CD14-positive monocyte (primary cell): ENCODE measurements at regions not wholly inside any gene's neighbourhood (a gene's known extent, or its start where the extent isn't known, plus 50 kb on each side); places are given as distances from the start of the nearest gene placed in this dataset.
A peak's percentile ranks its signal among the peaks of the same experiment; 100 is the strongest.

Experiments used
- DNase-seq, 3 donors: peaks; one replicate each; pipeline ENCODE4 v3.0.0-alpha.2; 2011 to 2022
- H2AFZ ChIP-seq: 2 replicates; pipeline ENCODE4 v1.6.0; 2012; ENCODE audit warnings: mild to moderate bottlenecking, low read depth, low read length, inconsistent platforms; ENCODE audit not compliant: insufficient read depth, poor library complexity, severe bottlenecking
- H3K27ac ChIP-seq, 2 donors: 1 replicate in 1 of 2; 2 replicates in 1 of 2; pipeline ENCODE4 v1.5.1; 2012 to 2013; ENCODE audit warnings: low read length in 2 of 2, control low read depth in 1 of 2, inconsistent platforms in 1 of 2, low read depth in 1 of 2, mild to moderate bottlenecking in 1 of 2
- H3K27me3 ChIP-seq, 2 donors: one replicate each; pipeline versions ENCODE4 v1.6.0 to v1.6.1; 2011 to 2013; ENCODE audit warnings: low read length in 2 of 2; ENCODE audit not compliant: control insufficient read depth in 2 of 2, insufficient read depth in 2 of 2
- H3K36me3 ChIP-seq, 2 donors: replicated peaks in 1 of 2; 1 replicate in 1 of 2; 2 replicates in 1 of 2; pipeline versions ENCODE4 v1.5.1 to v1.6.1; 2012 to 2013; ENCODE audit warnings: low read length in 2 of 2, control low read depth in 1 of 2, inconsistent platforms in 1 of 2, mild to moderate bottlenecking in 1 of 2; ENCODE audit not compliant: insufficient read depth in 2 of 2, control insufficient read depth in 1 of 2
- H3K4me1 ChIP-seq, 2 donors: 1 replicate in 1 of 2; 2 replicates in 1 of 2; pipeline versions ENCODE4 v1.5.1 to v1.6.1; 2012 to 2013; ENCODE audit warnings: low read length in 2 of 2, control low read depth in 1 of 2, inconsistent platforms in 1 of 2, mild to moderate bottlenecking in 1 of 2, moderate library complexity in 1 of 2; ENCODE audit not compliant: insufficient read depth in 2 of 2, control insufficient read depth in 1 of 2
- H3K4me2 ChIP-seq: replicated peaks from 2 replicates; pipeline ENCODE3; 2012; ENCODE audit warnings: low read length, moderate library complexity, mild to moderate bottlenecking; ENCODE audit not compliant: poor library complexity, severe bottlenecking; ENCODE audit errors: extremely low read depth
- H3K4me3 ChIP-seq, 3 experiments: fragments of 200-600 bp in 1 of 3; sonication (generic) in 1 of 3; replicated peaks in 1 of 3; 1 replicate in 2 of 3; 2 replicates in 1 of 3; pipeline ENCODE4 v1.5.1; 2011 to 2013; ENCODE audit warnings: low read length in 3 of 3, mild to moderate bottlenecking in 3 of 3, control low read depth in 2 of 3, low read depth in 2 of 3, inconsistent platforms in 1 of 3, moderate library complexity in 1 of 3
- H3K79me2 ChIP-seq: 2 replicates; pipeline ENCODE4 v1.6.0; 2012; ENCODE audit warnings: mild to moderate bottlenecking, control low read depth, inconsistent platforms, low read length, moderate library complexity; ENCODE audit not compliant: insufficient read depth
- H3K9ac ChIP-seq: 2 replicates; pipeline ENCODE4 v1.6.0; 2017; ENCODE audit warnings: low read length, mild to moderate bottlenecking; ENCODE audit not compliant: insufficient read depth, poor library complexity, severe bottlenecking
- H3K9me3 ChIP-seq, 2 donors: replicated peaks in 1 of 2; 1 replicate in 1 of 2; 2 replicates in 1 of 2; pipeline versions ENCODE4 v1.5.1 to v1.6.1; 2012 to 2013; ENCODE audit warnings: low read length in 2 of 2, control low read depth in 1 of 2; ENCODE audit not compliant: control insufficient read depth in 1 of 2, insufficient read depth in 1 of 2
- H4K20me1 ChIP-seq: 2 replicates; pipeline ENCODE4 v1.6.0; 2012; ENCODE audit warnings: mild to moderate bottlenecking, low read length, control low read depth, moderate library complexity; ENCODE audit not compliant: insufficient read depth
- H3K27ac Mint-ChIP-seq, 7 donors: one replicate each; pipeline ENCODE4 v1.8.0; 2020; ENCODE audit warnings: mild to moderate bottlenecking in 7 of 7, mixed read lengths in 7 of 7, moderate library complexity in 6 of 7, inconsistent platforms in 2 of 7
- H3K27me3 Mint-ChIP-seq, 3 donors: one replicate each; pipeline ENCODE4 v1.8.0; 2021 to 2022; ENCODE audit warnings: low read depth in 3 of 3, mild to moderate bottlenecking in 3 of 3, mixed read lengths in 3 of 3, moderate library complexity in 3 of 3, inconsistent platforms in 1 of 3
- H3K36me3 Mint-ChIP-seq, 2 donors: one replicate each; pipeline ENCODE4 v1.8.0; 2020; ENCODE audit warnings: mixed read lengths in 2 of 2, inconsistent platforms in 1 of 2, mild to moderate bottlenecking in 1 of 2
- H3K4me1 Mint-ChIP-seq: one replicate; pipeline ENCODE4 v1.8.0; 2020; ENCODE audit warnings: mild to moderate bottlenecking, mixed read lengths
- H3K4me3 Mint-ChIP-seq, 2 donors: one replicate each; pipeline ENCODE4 v1.8.0; 2020; ENCODE audit warnings: mild to moderate bottlenecking in 2 of 2, mixed read lengths in 2 of 2, moderate library complexity in 1 of 2
- H3K9me3 Mint-ChIP-seq, 7 donors: one replicate each; pipeline ENCODE4 v1.8.0; 2020 to 2022; ENCODE audit warnings: mixed read lengths in 7 of 7, mild to moderate bottlenecking in 6 of 7, moderate library complexity in 6 of 7, inconsistent platforms in 2 of 7
- CTCF ChIP-seq: fragments of 200-600 bp; IDR thresholded peaks from one replicate; pipeline ENCODE4 v1.8.0; 2022; ENCODE audit warnings: antibody characterized with exemption, mild to moderate bottlenecking
- WGBS: methylation state at CpG from one replicate; pipeline ENCODE4 v1.1.5; 2013; ENCODE audit warnings: missing lambda C conversion rate; ENCODE audit not compliant: insufficient coverage; 5-methylcytosine and 5-hydroxymethylcytosine counted together
- intact Hi-C, 2 donors: fragments of 100-400 bp; cut with micrococcal nuclease; formaldehyde crosslinking; loops; one replicate each; pipeline versions ENCODE4 v1.15.0 to v1.15.1; 2023

- Histone ChIP-seq H3K79me2 (no peaks in the 10 kb centered on the region), H3K9ac (no peak overlapping the region), H3K36me3 (no peaks in the 10 kb centered on the region), H3K4me1 (no peaks in the 10 kb centered on the region), H3K4me2 (no peak overlapping the region), H2AFZ (no peak overlapping the region), H3K27me3 (no peaks in the 10 kb centered on the region), H3K27ac (no peak overlapping the region), H3K4me3 (no peak overlapping the region), H3K9me3 (no peaks in the 10 kb centered on the region), H4K20me1 (no peaks in the 10 kb centered on the region)
- intact Hi-C loops: loop anchor here (10.0 kb wide), 1 partner anchor 230 kb away; no protein-coding TSS in a partner anchor
- H3K36me3 Mint-ChIP-seq: no peaks in the 10 kb centered on the region
- H3K4me1 Mint-ChIP-seq: no peaks in the 10 kb centered on the region
- H3K27me3 Mint-ChIP-seq: peaks cover 0 to 3% (median 3%) of the 10 kb centered on the region in 3 donors
- peaks cover 0 to 2% (median 0%) of the 10 kb centered on the region in 7 donors for H3K9me3 Mint-ChIP-seq
- WGBS: no CpG with 5 or more reads among the region's 2 CpGs
- DNase-seq: peak in 2 of 3 donors; percentile 11 to 24
- H3K27ac Mint-ChIP-seq: no peak overlapping the region
- TF ChIP-seq CTCF: peak; percentile 84
- no peak overlapping the region for H3K4me3 Mint-ChIP-seq
Measured at GRCh38 chr9:26744191-26744965, 148.2 kb downstream of the CAAP1 start.

GRCh38 chr9:26742828-26743476 lies 149.7 kb downstream of the CAAP1 start:
- no peak overlapping the region for H3K27ac ChIP-seq
- no peaks in the 10 kb centered on the region for H3K27me3 ChIP-seq
- Mint-ChIP-seq H3K4me1 (no peaks in the 10 kb centered on the region), H3K27me3 (peaks cover 0 to 3% (median 3%) of the 10 kb centered on the region in 3 donors), H3K9me3 (peaks cover 0 to 12% (median 4%) of the 10 kb centered on the region in 7 donors), H3K36me3 (no peaks in the 10 kb centered on the region), H3K4me3 (no peak overlapping the region), H3K27ac (no peak overlapping the region)
- no peak overlapping the region for H3K4me2 ChIP-seq
- H3K4me1 ChIP-seq: no peaks in the 10 kb centered on the region
- no peak overlapping the region for H3K9ac ChIP-seq
- H3K4me3 ChIP-seq: no peak overlapping the region
- no peaks in the 10 kb centered on the region for H4K20me1 ChIP-seq
- intact Hi-C loops: loop anchor here (10.0 kb wide), 1 partner anchor 232 kb away; no protein-coding TSS in a partner anchor
- H3K9me3 ChIP-seq: no peaks in the 10 kb centered on the region
- no peaks in the 10 kb centered on the region for H3K36me3 ChIP-seq
- H2AFZ ChIP-seq: no peak overlapping the region
- no peak for DNase-seq
- no peak for TF ChIP-seq CTCF
- no CpG with 5 or more reads among the region's 2 CpGs for WGBS
- H3K79me2 ChIP-seq: no peaks in the 10 kb centered on the region
